ENCODE measurements at regions not wholly inside any gene's neighbourhood (a gene's known extent, or its start where the extent isn't known, plus 50 kb on each side); places are given as distances from the start of the nearest gene placed in this dataset.
"Not testable (repeated sequence)": the region's sequence is repeated elsewhere in the genome, so short reads cannot be mapped to it uniquely, and the experiment has no call there.

DNA sequence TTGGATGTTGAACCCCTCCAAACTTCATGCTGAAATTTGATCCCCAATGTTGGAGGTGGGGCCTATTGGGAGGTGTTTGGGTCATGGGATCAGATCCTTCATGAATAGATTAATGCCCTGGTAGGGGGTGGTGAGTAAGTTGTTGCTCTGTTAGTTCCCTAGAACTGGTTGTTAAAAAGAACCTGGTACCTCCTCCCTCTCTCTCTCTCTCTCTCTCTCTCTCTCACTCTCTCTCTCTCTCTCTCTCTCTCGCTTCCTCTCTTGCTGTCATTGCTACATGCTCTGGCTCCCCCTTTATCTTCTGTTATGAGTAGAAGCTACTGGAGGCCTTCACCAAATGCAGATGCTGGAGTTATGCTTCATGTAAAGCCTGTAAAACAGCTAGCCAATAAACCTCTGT is 498.2 kb upstream of the NR5A2 start:
- no peaks in the 10 kb centered on the region for H3K4me1 ChIP-seq (ENCODE audit: insufficient read depth, low read length)
- H3K36me3 ChIP-seq (ENCODE audit: insufficient read depth, low read length), result no peaks in the 10 kb centered on the region
- no peaks in the 10 kb centered on the region for H3K27me3 ChIP-seq (ENCODE audit: insufficient read depth, low read length, poor library complexity, severe bottlenecking)
- Mint-ChIP-seq H3K4me1 (no peaks in the 10 kb centered on the region), H3K27ac (no peak overlapping the region), H3K27me3 (peaks cover 2 to 4% of the 10 kb centered on the region in 2 donors), H3K9me3 (peaks cover 4 to 11% (median 6%) of the 10 kb centered on the region in 5 donors), H3K36me3 (no peaks in the 10 kb centered on the region), H3K4me3 (no peak overlapping the region)
- H3K4me3 ChIP-seq (ENCODE audit: low read length), result no peak overlapping the region
- POLR2A ChIA-PET, result no interaction called here
- CTCF ChIA-PET, result no interaction called here
- no peak for DNase-seq
- H3K27ac ChIP-seq (ENCODE audit: low read depth, low read length), result no peak overlapping the region
- H3K9me3 ChIP-seq (ENCODE audit: low read length), result no peaks in the 10 kb centered on the region

DNA sequence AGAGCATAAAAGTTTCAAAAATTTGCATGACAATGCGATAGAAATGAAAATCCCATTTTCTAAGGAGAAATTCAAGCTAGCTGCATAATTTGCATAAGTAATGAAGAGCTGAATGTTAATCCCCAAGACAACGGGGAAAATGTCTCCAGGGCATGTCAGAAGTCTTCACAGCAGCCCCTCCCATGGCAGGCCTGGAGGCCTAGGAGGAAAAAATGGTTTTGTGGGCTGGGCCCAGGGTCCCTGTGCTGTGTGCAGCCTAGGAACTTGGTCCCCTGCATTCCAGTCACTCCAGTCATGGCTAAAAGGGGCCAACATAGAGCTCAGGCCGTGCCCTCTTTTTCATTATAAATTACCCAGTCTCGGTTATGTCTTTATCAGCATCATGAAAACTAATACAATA is 494.1 kb upstream of the NR5A2 start:
- H3K4me1 ChIP-seq (ENCODE audit: insufficient read depth, low read length); H3K9me3 ChIP-seq (ENCODE audit: low read length); H3K27ac Mint-ChIP-seq; POLR2A ChIA-PET; H3K4me1 Mint-ChIP-seq; DNase-seq; H3K4me3 Mint-ChIP-seq; CTCF ChIA-PET; H3K36me3 Mint-ChIP-seq; H3K4me3 ChIP-seq (ENCODE audit: low read length); H3K36me3 ChIP-seq (ENCODE audit: insufficient read depth, low read length); H3K27ac ChIP-seq (ENCODE audit: low read depth, low read length); H3K27me3 ChIP-seq (ENCODE audit: insufficient read depth, low read length, poor library complexity, severe bottlenecking): not testable (repeated sequence)
- Mint-ChIP-seq H3K27me3 (peaks cover 12% of the 10 kb centered on the region in 2 donors), H3K9me3 (peaks cover 21 to 26% (median 25%) of the 10 kb centered on the region in 5 donors)

DNA sequence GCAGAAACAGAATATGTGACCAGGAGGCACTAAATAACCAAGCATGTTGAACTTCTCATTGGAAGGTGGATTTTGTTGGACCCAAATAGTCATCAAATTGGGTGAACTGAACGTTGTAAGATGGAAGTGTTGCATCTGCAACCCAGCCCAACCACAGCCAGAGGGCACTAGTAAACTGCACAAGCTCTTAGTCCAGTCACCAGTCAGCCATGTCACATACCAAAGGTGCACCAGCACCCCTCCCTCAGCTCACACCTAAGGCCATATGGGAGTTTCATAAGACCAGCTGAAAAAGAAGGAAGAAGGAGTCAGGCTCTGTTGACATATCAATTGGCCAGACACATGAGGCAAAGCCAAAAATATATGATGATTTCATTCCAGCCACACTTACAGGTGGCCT is 481.7 kb upstream of the NR5A2 start:
- H3K27me3 ChIP-seq (ENCODE audit: insufficient read depth, low read length, poor library complexity, severe bottlenecking), result no peaks in the 10 kb centered on the region
- POLR2A ChIA-PET, result no interaction called here
- Mint-ChIP-seq H3K4me3 (no peak overlapping the region), H3K4me1 (no peaks in the 10 kb centered on the region), H3K9me3 (no peaks in the 10 kb centered on the region), H3K36me3 (no peaks in the 10 kb centered on the region), H3K27me3 (no peaks in the 10 kb centered on the region), H3K27ac (no peak overlapping the region)
- CTCF ChIA-PET, result no interaction called here
- no peak for DNase-seq
- H3K4me1 ChIP-seq (ENCODE audit: insufficient read depth, low read length), result no peaks in the 10 kb centered on the region
- no peak overlapping the region for H3K27ac ChIP-seq (ENCODE audit: low read depth, low read length)
- H3K9me3 ChIP-seq (ENCODE audit: low read length), result no peaks in the 10 kb centered on the region
- H3K4me3 ChIP-seq (ENCODE audit: low read length), result no peak overlapping the region
- H3K36me3 ChIP-seq (ENCODE audit: insufficient read depth, low read length), result no peaks in the 10 kb centered on the region

DNA sequence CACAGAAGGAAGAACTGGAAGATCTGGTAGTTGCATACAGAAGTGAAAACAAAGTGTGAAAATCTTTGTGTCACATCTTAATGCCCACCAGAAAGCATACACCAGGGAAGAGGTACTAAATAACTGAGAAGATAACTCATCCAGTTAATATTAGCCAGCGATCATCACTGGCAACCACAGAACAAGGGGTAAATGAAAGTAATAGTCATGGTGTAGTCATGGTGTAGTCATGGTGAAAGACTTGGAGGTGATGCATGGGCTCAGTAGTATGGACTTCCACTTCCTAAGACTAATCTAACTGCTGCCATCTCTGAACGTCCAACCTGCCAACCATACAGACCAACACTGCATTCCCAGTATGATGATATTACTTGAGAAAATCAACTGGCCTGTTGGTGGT is 481.2 kb upstream of the NR5A2 start:
- H3K4me1 ChIP-seq (ENCODE audit: insufficient read depth, low read length), result no peaks in the 10 kb centered on the region
- no peak overlapping the region for H3K4me3 ChIP-seq (ENCODE audit: low read length)
- Mint-ChIP-seq H3K9me3 (no peaks in the 10 kb centered on the region), H3K27me3 (no peaks in the 10 kb centered on the region), H3K4me3 (no peak overlapping the region), H3K36me3 (no peaks in the 10 kb centered on the region), H3K4me1 (no peaks in the 10 kb centered on the region), H3K27ac (peak overlapping the region in 1 of 8 donors; percentile 37)
- no peak for DNase-seq
- H3K36me3 ChIP-seq (ENCODE audit: insufficient read depth, low read length), result no peaks in the 10 kb centered on the region
- POLR2A ChIA-PET, result no interaction called here
- H3K27ac ChIP-seq (ENCODE audit: low read depth, low read length), result no peak overlapping the region
- H3K27me3 ChIP-seq (ENCODE audit: insufficient read depth, low read length, poor library complexity, severe bottlenecking), result no peaks in the 10 kb centered on the region
- CTCF ChIA-PET, result no interaction called here
- no peaks in the 10 kb centered on the region for H3K9me3 ChIP-seq (ENCODE audit: low read length)

DNA sequence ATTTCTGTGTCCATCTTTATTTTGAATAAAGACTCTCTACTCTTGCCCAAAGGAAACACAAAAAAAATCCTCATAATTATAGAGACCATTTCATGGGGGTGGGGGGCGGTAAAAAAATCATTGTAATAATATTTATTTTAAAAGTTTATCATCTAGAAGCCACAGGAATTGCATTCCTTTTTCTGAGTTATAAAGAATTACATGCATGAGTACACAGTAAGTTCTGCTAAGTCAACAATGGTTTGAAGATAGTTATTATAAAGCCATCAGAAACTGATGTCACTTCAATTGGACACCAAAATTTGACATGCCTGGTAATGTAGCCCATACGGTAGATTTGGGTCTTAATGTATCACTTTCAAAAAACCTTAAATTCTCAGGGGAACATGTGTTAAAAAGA is 478.1 kb upstream of the NR5A2 start:
- no peak for DNase-seq
- peaks cover 0 to 4% (median 0%) of the 10 kb centered on the region in 5 donors for H3K9me3 Mint-ChIP-seq
- CTCF ChIA-PET, result no interaction called here
- H3K27me3 Mint-ChIP-seq, result peaks cover 5 to 16% of the 10 kb centered on the region in 2 donors
- H3K4me1 Mint-ChIP-seq, result no peaks in the 10 kb centered on the region
- Histone ChIP-seq H3K4me1 (ENCODE audit: insufficient read depth, low read length) (no peaks in the 10 kb centered on the region), H3K27me3 (ENCODE audit: insufficient read depth, low read length, poor library complexity, severe bottlenecking) (no peaks in the 10 kb centered on the region), H3K4me3 (ENCODE audit: low read length) (no peak overlapping the region), H3K27ac (ENCODE audit: low read depth, low read length) (no peak overlapping the region), H3K36me3 (ENCODE audit: insufficient read depth, low read length) (no peaks in the 10 kb centered on the region), H3K9me3 (ENCODE audit: low read length) (no peaks in the 10 kb centered on the region)
- H3K36me3 Mint-ChIP-seq, result no peaks in the 10 kb centered on the region
- no peak overlapping the region for H3K4me3 Mint-ChIP-seq
- no peak overlapping the region for H3K27ac Mint-ChIP-seq
- POLR2A ChIA-PET, result no interaction called here

DNA sequence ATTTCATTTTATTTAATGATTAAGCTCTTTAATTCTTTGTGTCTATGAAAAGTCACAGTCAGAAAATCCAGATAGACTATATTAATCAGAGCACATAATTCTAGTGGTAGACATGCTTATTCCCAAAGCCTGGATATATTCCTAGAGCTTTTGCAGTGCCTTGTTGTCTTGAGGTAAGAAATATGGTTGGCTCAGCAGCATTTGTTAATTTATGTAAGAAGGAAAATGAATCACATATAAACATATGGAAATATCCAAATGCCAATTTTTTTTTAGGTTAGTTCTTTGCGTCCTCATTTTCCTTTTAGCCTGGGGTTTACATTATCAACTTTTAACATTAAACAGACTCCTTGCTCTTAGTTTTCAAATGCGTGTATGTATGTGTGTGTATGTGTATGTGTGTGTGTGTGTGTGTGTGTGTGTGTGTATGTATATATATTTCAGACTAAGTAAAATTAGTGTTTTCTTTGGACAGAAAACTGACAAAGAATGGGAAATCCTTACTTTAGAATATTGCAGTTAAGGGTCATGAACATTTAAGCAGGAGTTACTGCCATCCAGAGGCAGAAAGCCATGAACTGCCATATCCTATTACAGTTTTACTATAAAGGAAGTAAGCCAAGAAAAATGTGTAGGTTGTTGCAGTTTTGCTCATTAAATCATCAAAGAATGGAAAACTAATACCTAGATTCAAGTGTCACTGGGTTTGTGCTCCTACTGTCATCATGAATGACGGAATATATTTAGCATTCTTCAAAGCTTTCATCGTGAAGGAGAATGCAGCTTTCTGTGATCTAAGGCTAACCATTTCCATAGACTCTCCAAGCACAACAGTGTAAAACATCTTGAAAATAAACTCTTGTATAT is 477.1 kb upstream of the NR5A2 start:
- ChIA-PET CTCF (no interaction called here), POLR2A (no interaction called here)
- Mint-ChIP-seq H3K4me1 (no peaks in the 10 kb centered on the region), H3K4me3 (no peak overlapping the region), H3K27me3 (peaks cover 5 to 16% of the 10 kb centered on the region in 2 donors), H3K36me3 (no peaks in the 10 kb centered on the region), H3K9me3 (peaks cover 0 to 4% (median 0%) of the 10 kb centered on the region in 5 donors), H3K27ac (no peak overlapping the region)
- no peak overlapping the region for H3K27ac ChIP-seq (ENCODE audit: low read depth, low read length)
- no peaks in the 10 kb centered on the region for H3K9me3 ChIP-seq (ENCODE audit: low read length)
- no peaks in the 10 kb centered on the region for H3K27me3 ChIP-seq (ENCODE audit: insufficient read depth, low read length, poor library complexity, severe bottlenecking)
- H3K36me3 ChIP-seq (ENCODE audit: insufficient read depth, low read length), result no peaks in the 10 kb centered on the region
- no peak overlapping the region for H3K4me3 ChIP-seq (ENCODE audit: low read length)
- no peak for DNase-seq
- H3K4me1 ChIP-seq (ENCODE audit: insufficient read depth, low read length), result no peaks in the 10 kb centered on the region

DNA sequence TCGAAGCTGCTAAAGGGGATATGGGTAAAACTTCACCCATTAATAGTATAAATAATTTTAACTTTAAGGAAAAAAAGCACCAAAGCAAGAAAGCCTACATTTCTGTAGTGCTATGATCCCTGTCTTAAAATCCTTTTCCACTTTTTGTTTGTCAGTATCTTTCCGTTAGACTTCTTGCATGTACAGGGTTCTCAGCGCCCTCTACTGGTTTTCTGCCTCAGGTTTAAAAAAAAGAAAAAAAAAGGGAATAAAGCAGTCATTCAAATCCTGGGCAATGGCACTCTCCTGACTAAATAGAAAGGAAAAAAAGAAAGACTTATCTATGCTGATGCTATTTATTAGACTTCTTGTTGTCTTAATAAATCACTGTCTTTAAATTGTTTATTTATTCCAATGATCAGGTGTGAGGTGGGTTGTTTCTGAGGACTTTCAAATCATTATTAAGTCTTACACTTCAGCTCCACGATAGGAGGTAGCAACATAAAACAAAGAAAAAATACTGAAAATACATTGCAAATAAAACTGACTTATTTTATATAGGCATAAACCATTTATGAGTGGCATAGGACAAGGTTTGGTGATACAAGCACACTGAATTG is 475.4 kb upstream of the NR5A2 start:
- CTCF ChIA-PET, result no interaction called here

DNA sequence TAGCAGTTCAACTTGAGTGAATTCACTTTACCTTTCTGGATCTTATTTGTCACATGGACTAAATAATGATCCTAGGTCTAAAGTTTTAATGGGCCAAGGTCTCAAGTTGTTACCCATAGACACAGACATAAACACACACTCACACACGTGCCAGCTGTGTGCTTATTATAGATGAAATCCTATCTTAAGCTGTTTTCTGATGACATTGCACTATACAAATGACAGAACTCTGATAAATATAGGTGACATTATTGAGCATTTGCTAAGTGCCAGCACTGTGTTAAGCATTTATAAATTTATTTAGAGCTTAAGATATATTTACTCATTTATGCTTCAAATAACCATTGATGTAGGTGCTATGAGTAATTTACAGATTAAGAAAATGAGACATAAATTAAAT is 474.4 kb upstream of the NR5A2 start:
- Histone ChIP-seq H3K27me3 (ENCODE audit: insufficient read depth, low read length, poor library complexity, severe bottlenecking) (no peaks in the 10 kb centered on the region), H3K4me3 (ENCODE audit: low read length) (no peak overlapping the region), H3K9me3 (ENCODE audit: low read length) (no peaks in the 10 kb centered on the region), H3K27ac (ENCODE audit: low read depth, low read length) (no peak overlapping the region), H3K4me1 (ENCODE audit: insufficient read depth, low read length) (no peaks in the 10 kb centered on the region), H3K36me3 (ENCODE audit: insufficient read depth, low read length) (no peaks in the 10 kb centered on the region)
- CTCF ChIA-PET, result no interaction called here
- H3K4me3 Mint-ChIP-seq, result no peak overlapping the region
- no peak overlapping the region for H3K27ac Mint-ChIP-seq
- peaks cover 8 to 16% of the 10 kb centered on the region in 2 donors for H3K27me3 Mint-ChIP-seq
- H3K9me3 Mint-ChIP-seq, result peaks cover 0 to 4% (median 0%) of the 10 kb centered on the region in 5 donors
- POLR2A ChIA-PET, result no interaction called here
- DNase-seq, result no peak
- no peaks in the 10 kb centered on the region for H3K36me3 Mint-ChIP-seq
- no peaks in the 10 kb centered on the region for H3K4me1 Mint-ChIP-seq

More for the DNA sequence above, 475.4 kb upstream of the NR5A2 start:
- Mint-ChIP-seq H3K9me3 (peaks cover 0 to 4% (median 0%) of the 10 kb centered on the region in 5 donors), H3K4me3 (no peak overlapping the region), H3K36me3 (no peaks in the 10 kb centered on the region), H3K27ac (no peak overlapping the region), H3K27me3 (peaks cover 5 to 16% of the 10 kb centered on the region in 2 donors), H3K4me1 (no peaks in the 10 kb centered on the region)
- Histone ChIP-seq H3K9me3 (ENCODE audit: low read length) (no peaks in the 10 kb centered on the region), H3K4me1 (ENCODE audit: insufficient read depth, low read length) (no peaks in the 10 kb centered on the region), H3K27ac (ENCODE audit: low read depth, low read length) (no peak overlapping the region), H3K4me3 (ENCODE audit: low read length) (no peak overlapping the region), H3K27me3 (ENCODE audit: insufficient read depth, low read length, poor library complexity, severe bottlenecking) (no peaks in the 10 kb centered on the region), H3K36me3 (ENCODE audit: insufficient read depth, low read length) (no peaks in the 10 kb centered on the region)
- POLR2A ChIA-PET, result no interaction called here
- DNase-seq, result peak in 2 of 5 donors; percentile 9 to 13

Measured in CD8-positive, alpha-beta memory T cell (primary cell).